Neural progenitor cell (in vitro differentiated cells): ENCODE measurements at regions not wholly inside any gene's neighbourhood (a gene's known extent, or its start where the extent isn't known, plus 50 kb on each side); places are given as distances from the start of the nearest gene placed in this dataset.

ENCODE experiments used
- DNase-seq: peaks from one replicate; pipeline ENCODE4 v3.0.0-alpha.2; 2016; ENCODE audit warnings: low spot score
- H2AFZ ChIP-seq: fragments of 200-600 bp; sonication (generic); replicated peaks from 2 replicates; pipeline ENCODE4 v1.6.1; 2016; ENCODE audit warnings: antibody characterized with exemption
- H3F3A ChIP-seq: fragments of 200-600 bp; sonication (generic); 2 replicates; pipeline ENCODE4 v1.6.1; 2016; ENCODE audit warnings: antibody characterized with exemption, low read depth
- H3K27ac ChIP-seq: fragments of 200-600 bp; sonication (generic); 2 replicates; pipeline ENCODE4 v1.5.1; 2016; ENCODE audit warnings: mild to moderate bottlenecking
- H3K27me3 ChIP-seq: fragments of 200-600 bp; sonication (generic); 2 replicates; pipeline ENCODE4 v1.6.1; 2016; ENCODE audit warnings: mild to moderate bottlenecking, moderate library complexity
- H3K36me3 ChIP-seq: fragments of 200-600 bp; sonication (generic); 2 replicates; pipeline ENCODE4 v1.5.1; 2016
- H3K4me1 ChIP-seq: fragments of 200-600 bp; sonication (generic); 2 replicates; pipeline ENCODE4 v1.6.1; 2016; ENCODE audit warnings: mixed run types
- H3K4me2 ChIP-seq: fragments of 200-600 bp; sonication (generic); 2 replicates; pipeline ENCODE4 v1.6.1; 2016
- H3K4me3 ChIP-seq: fragments of 200-600 bp; sonication (generic); 2 replicates; pipeline ENCODE4 v1.5.1; 2016
- H3K79me2 ChIP-seq: fragments of 200-600 bp; sonication (generic); 2 replicates; pipeline ENCODE4 v1.6.1; 2016; ENCODE audit warnings: low read depth
- H3K9ac ChIP-seq: fragments of 200-600 bp; sonication (generic); 2 replicates; pipeline ENCODE4 v1.6.1; 2016
- H3K9me3 ChIP-seq: fragments of 200-600 bp; sonication (generic); 2 replicates; pipeline ENCODE4 v1.5.1; 2016; ENCODE audit warnings: low read depth
- H4K20me1 ChIP-seq: fragments of 200-600 bp; sonication (generic); 2 replicates; pipeline ENCODE4 v1.6.1; 2016; ENCODE audit warnings: low read depth
- H3K27ac Mint-ChIP-seq: 3 replicates; pipeline ENCODE4 v1.8.0; 2021; ENCODE audit warnings: mixed read lengths
- H3K27me3 Mint-ChIP-seq: 2 replicates; pipeline ENCODE4 v1.8.0; 2022; ENCODE audit warnings: low read depth, mild to moderate bottlenecking, inconsistent platforms, moderate library complexity, mixed read lengths; ENCODE audit not compliant: insufficient read depth
- H3K36me3 Mint-ChIP-seq: 3 replicates; pipeline ENCODE4 v1.8.0; 2021; ENCODE audit warnings: mixed read lengths
- H3K4me1 Mint-ChIP-seq: 3 replicates; pipeline ENCODE4 v1.8.0; 2021; ENCODE audit warnings: mixed read lengths
- H3K4me3 Mint-ChIP-seq: 3 replicates; pipeline ENCODE4 v1.8.0; 2021; ENCODE audit warnings: mild to moderate bottlenecking, moderate library complexity, mixed read lengths
- H3K9me3 Mint-ChIP-seq: 3 replicates; pipeline ENCODE4 v1.8.0; 2020; ENCODE audit warnings: mixed read lengths
- EZH2 ChIP-seq: fragments of 200-600 bp; sonication (generic); IDR thresholded peaks from 2 replicates; pipeline ENCODE4 v1.6.1; 2017; ENCODE audit warnings: antibody characterized with exemption, mild to moderate bottlenecking, moderate library complexity
- EZH2phosphoT487 ChIP-seq: fragments of 200-600 bp; sonication (generic); IDR thresholded peaks from 2 replicates; pipeline ENCODE4 v1.6.1; 2017; ENCODE audit warnings: antibody characterized with exemption
- TF ChIP-seq, protein P1 (sequence below): fragments of 200-600 bp; sonication (generic); IDR thresholded peaks from 2 replicates; pipeline ENCODE4 v1.5.1; 2017; ENCODE audit warnings: antibody characterized with exemption, mild to moderate bottlenecking

DNA sequence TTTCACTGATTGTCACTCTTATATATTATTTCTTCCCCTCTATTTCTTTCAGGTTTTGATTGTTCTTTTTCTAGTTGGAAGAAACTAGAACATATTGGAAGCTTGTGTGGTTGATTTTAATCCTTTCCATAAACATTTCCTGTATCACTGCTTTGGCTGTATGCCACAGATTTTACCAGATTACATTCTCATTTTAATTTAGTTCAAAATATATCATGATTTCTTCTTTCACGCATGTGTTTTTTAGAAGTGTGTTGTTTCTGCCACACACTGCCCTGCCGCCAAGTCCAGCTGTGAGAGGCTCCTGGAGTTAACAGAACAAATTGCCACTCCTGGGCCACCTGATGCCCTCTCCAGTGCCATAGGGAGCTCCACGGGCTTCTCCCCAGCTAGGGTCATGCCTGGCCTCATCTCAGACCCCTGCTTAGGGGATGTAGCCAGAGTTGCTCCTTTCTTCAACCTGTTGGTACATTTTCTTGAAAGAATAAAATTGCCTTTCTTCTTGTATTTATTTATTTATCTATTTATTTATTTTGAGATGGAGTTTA is 206.2 kb upstream of the COPS8 start:
- TF ChIP-seq, protein P1, sequence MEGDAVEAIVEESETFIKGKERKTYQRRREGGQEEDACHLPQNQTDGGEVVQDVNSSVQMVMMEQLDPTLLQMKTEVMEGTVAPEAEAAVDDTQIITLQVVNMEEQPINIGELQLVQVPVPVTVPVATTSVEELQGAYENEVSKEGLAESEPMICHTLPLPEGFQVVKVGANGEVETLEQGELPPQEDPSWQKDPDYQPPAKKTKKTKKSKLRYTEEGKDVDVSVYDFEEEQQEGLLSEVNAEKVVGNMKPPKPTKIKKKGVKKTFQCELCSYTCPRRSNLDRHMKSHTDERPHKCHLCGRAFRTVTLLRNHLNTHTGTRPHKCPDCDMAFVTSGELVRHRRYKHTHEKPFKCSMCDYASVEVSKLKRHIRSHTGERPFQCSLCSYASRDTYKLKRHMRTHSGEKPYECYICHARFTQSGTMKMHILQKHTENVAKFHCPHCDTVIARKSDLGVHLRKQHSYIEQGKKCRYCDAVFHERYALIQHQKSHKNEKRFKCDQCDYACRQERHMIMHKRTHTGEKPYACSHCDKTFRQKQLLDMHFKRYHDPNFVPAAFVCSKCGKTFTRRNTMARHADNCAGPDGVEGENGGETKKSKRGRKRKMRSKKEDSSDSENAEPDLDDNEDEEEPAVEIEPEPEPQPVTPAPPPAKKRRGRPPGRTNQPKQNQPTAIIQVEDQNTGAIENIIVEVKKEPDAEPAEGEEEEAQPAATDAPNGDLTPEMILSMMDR, result no peak
- TF ChIP-seq EZH2, result no peak
- TF ChIP-seq EZH2phosphoT487, result no peak
- H3K4me1 ChIP-seq, result peaks cover 3% of the 10 kb centered on the region
- no peak overlapping the region for H3K4me3 Mint-ChIP-seq

DNA sequence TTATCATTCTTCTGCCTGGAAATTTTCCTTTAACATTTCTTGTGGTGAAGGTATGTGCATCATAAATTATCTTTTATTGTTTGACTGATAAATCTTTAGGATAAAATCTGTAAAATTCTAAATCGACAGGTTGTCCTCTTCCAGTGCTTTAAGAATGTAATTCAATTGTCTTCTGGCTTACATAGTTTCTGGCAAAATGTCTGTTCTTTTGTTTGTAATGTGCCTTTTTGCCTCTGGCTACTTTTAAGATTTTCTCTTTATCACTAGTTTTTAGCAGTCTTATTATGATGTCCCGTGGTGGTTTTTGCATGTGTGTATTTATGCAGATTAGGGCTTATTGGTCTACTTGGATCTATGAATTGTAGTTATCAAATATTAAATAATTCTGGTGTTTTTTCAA is 203.6 kb upstream of the COPS8 start:
- H3K36me3 Mint-ChIP-seq, result peaks cover 5% of the 10 kb centered on the region
- H3K4me2 ChIP-seq, result no peak overlapping the region
- H3K4me3 Mint-ChIP-seq, result no peak overlapping the region
- H3K9me3 ChIP-seq, result no peaks in the 10 kb centered on the region
- no peak overlapping the region for H3K27ac Mint-ChIP-seq
- DNase-seq, result no peak
- no peaks in the 10 kb centered on the region for H3K27me3 ChIP-seq
- H3F3A ChIP-seq, result no peaks in the 10 kb centered on the region
- no peaks in the 10 kb centered on the region for H3K36me3 ChIP-seq
- H3K4me1 Mint-ChIP-seq, result no peaks in the 10 kb centered on the region
- peaks cover 3% of the 10 kb centered on the region for H3K27me3 Mint-ChIP-seq
- no peak overlapping the region for H3K27ac ChIP-seq
- H3K9ac ChIP-seq, result no peak overlapping the region
- no peaks in the 10 kb centered on the region for H3K79me2 ChIP-seq
- no peaks in the 10 kb centered on the region for H4K20me1 ChIP-seq
- no peaks in the 10 kb centered on the region for H3K4me1 ChIP-seq
- H3K4me3 ChIP-seq, result no peak overlapping the region
- TF ChIP-seq EZH2phosphoT487 (no peak), EZH2 (no peak)
- TF ChIP-seq, protein P1, result no peak
- no peak overlapping the region for H2AFZ ChIP-seq
- H3K9me3 Mint-ChIP-seq, result peaks cover 12% of the 10 kb centered on the region

More for the DNA sequence above, 206.2 kb upstream of the COPS8 start:
- Mint-ChIP-seq H3K27ac (no peak overlapping the region), H3K4me1 (peaks cover 9% of the 10 kb centered on the region), H3K9me3 (peaks cover 12% of the 10 kb centered on the region), H3K27me3 (peaks cover 3% of the 10 kb centered on the region), H3K36me3 (peaks cover 5% of the 10 kb centered on the region)
- no peak overlapping the region for H3K4me3 ChIP-seq
- H3K79me2 ChIP-seq, result no peaks in the 10 kb centered on the region
- no peaks in the 10 kb centered on the region for H3K27me3 ChIP-seq
- no peaks in the 10 kb centered on the region for H3K36me3 ChIP-seq
- no peak overlapping the region for H3K9ac ChIP-seq
- no peak overlapping the region for H2AFZ ChIP-seq
- no peak overlapping the region for H3K27ac ChIP-seq
- no peak for DNase-seq
- H3K4me2 ChIP-seq, result no peak overlapping the region
- no peaks in the 10 kb centered on the region for H3K9me3 ChIP-seq
- H3F3A ChIP-seq, result no peaks in the 10 kb centered on the region
- H4K20me1 ChIP-seq, result no peaks in the 10 kb centered on the region

DNA sequence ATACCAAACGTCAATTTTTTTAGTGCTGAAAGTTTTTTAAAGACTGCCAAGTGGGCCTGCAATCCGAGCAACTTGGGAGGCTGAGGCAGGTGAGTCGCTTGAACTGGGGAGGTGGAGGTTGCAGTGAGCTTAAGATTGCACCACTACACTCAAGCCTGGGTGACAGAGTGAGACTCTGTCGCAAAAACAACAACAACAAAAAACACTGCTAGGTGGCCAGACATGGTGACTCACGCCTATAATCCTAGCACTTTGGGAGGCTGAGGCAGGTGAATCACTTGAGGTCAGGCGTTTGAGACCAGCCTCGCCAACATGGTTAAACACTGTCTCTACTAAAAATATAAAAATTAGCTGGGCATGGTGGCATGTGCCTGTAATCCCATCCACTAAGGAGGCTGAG is 202.8 kb upstream of the COPS8 start:
- Histone ChIP-seq H3K4me1 (no peaks in the 10 kb centered on the region), H3F3A (no peaks in the 10 kb centered on the region), H3K4me3 (no peak overlapping the region), H2AFZ (no peak overlapping the region), H3K9ac (no peak overlapping the region), H3K27me3 (no peaks in the 10 kb centered on the region), H4K20me1 (no peaks in the 10 kb centered on the region), H3K36me3 (no peaks in the 10 kb centered on the region), H3K79me2 (no peaks in the 10 kb centered on the region), H3K9me3 (no peaks in the 10 kb centered on the region), H3K27ac (no peak overlapping the region), H3K4me2 (no peak overlapping the region)
- DNase-seq, result no peak
- H3K4me3 Mint-ChIP-seq, result no peak overlapping the region
- no peak overlapping the region for H3K27ac Mint-ChIP-seq
- H3K9me3 Mint-ChIP-seq, result peaks cover 12% of the 10 kb centered on the region
- H3K36me3 Mint-ChIP-seq, result peaks cover 5% of the 10 kb centered on the region
- H3K4me1 Mint-ChIP-seq, result peaks cover under 1% of the 10 kb centered on the region
- peaks cover 3% of the 10 kb centered on the region for H3K27me3 Mint-ChIP-seq
- TF ChIP-seq EZH2phosphoT487, result no peak
- TF ChIP-seq, protein P1, result no peak
- TF ChIP-seq EZH2, result no peak
